Keratinocyte (primary cell): ENCODE measurements at regions not wholly inside any gene's neighbourhood (a gene's known extent, or its start where the extent isn't known, plus 50 kb on each side); places are given as distances from the start of the nearest gene placed in this dataset.

Experiments
- DNase-seq: peaks from one replicate; pipeline ENCODE4 v3.0.0-alpha.2; 2011; ENCODE audit warnings: low read depth, missing footprints, low spot score
- FAIRE-seq: peaks from 2 replicates; lab custom pipeline; 2011; peaks lifted over from hg19 to GRCh38; lab: Jason Lieb, UNC
- H2AFZ ChIP-seq: 2 replicates; pipeline ENCODE4 v1.6.0; 2012; ENCODE audit warnings: low read length, control low read depth, inconsistent platforms; ENCODE audit not compliant: control insufficient read depth
- H3K27ac ChIP-seq: 2 replicates; pipeline ENCODE4 v1.5.1; 2011; ENCODE audit warnings: low read length; ENCODE audit not compliant: control insufficient read depth, insufficient read depth
- H3K27me3 ChIP-seq: 3 replicates; pipeline ENCODE4 v1.6.0; 2011; ENCODE audit warnings: low read length; ENCODE audit not compliant: control insufficient read depth, insufficient read depth; ENCODE audit errors: extremely low read depth
- H3K36me3 ChIP-seq, 2 experiments: 2 replicates in 1 of 2; 3 replicates in 1 of 2; pipeline ENCODE4 v1.5.1; 2011; ENCODE audit warnings: low read length in 2 of 2, mild to moderate bottlenecking in 1 of 2; ENCODE audit not compliant: control insufficient read depth in 2 of 2, insufficient read depth in 2 of 2; ENCODE audit errors: extremely low read depth in 1 of 2
- H3K4me1 ChIP-seq: 3 replicates; pipeline ENCODE4 v1.5.1; 2011; ENCODE audit warnings: low read length; ENCODE audit not compliant: control insufficient read depth, insufficient read depth; ENCODE audit errors: extremely low read depth
- H3K4me2 ChIP-seq: 3 replicates; pipeline ENCODE4 v1.6.0; 2011; ENCODE audit warnings: low read depth, low read length; ENCODE audit not compliant: control insufficient read depth, insufficient read depth; ENCODE audit errors: extremely low read depth
- H3K4me3 ChIP-seq, 3 experiments: fragments of 200-600 bp in 1 of 3; sonication (generic) in 1 of 3; 2 replicates in 2 of 3; 3 replicates in 1 of 3; pipeline ENCODE4 v1.5.1; 2011 to 2016; ENCODE audit warnings: low read length in 3 of 3, mild to moderate bottlenecking in 3 of 3, control low read depth in 2 of 3, inconsistent platforms in 1 of 3, low read depth in 1 of 3, mixed read lengths in 1 of 3, mixed run types in 1 of 3, moderate library complexity in 1 of 3; ENCODE audit not compliant: control insufficient read depth in 2 of 3, insufficient read depth in 2 of 3; ENCODE audit errors: extremely low read depth in 1 of 3
- H3K79me2 ChIP-seq: 2 replicates; pipeline ENCODE4 v1.6.0; 2012; ENCODE audit warnings: low read length; ENCODE audit not compliant: control insufficient read depth, insufficient read depth
- H3K9ac ChIP-seq: 3 replicates; pipeline ENCODE4 v1.6.0; 2011; ENCODE audit warnings: low read length; ENCODE audit not compliant: control insufficient read depth, insufficient read depth; ENCODE audit errors: extremely low read depth
- H3K9me1 ChIP-seq: 3 replicates; pipeline ENCODE4 v1.6.0; 2011; ENCODE audit warnings: low read length; ENCODE audit not compliant: control insufficient read depth, insufficient read depth; ENCODE audit errors: extremely low read depth
- H3K9me3 ChIP-seq: 2 replicates; pipeline ENCODE4 v1.5.1; 2012; ENCODE audit warnings: low read depth, low read length; ENCODE audit not compliant: control insufficient read depth
- H4K20me1 ChIP-seq: 3 replicates; pipeline ENCODE4 v1.6.0; 2011; ENCODE audit warnings: low read length; ENCODE audit not compliant: control insufficient read depth, insufficient read depth; ENCODE audit errors: extremely low read depth
- EZH2 ChIP-seq: IDR thresholded peaks from one replicate; pipeline ENCODE4 v1.6.1; 2012; ENCODE audit warnings: inconsistent platforms, mild to moderate bottlenecking, low read length, moderate library complexity
- dilution Hi-C: fragments of 300-500 bp; cut with MboI; formaldehyde crosslinking; loops from one replicate; pipeline ENCODE4 v1.7.0; 2020; ENCODE audit warnings: low sequenced_read_pairs; ENCODE audit not compliant: extremely low pct_ligation_motif_present
- TF ChIP-seq, protein P1 (sequence below), 3 experiments: IDR thresholded peaks in 1 of 3; conservative IDR thresholded peaks in 1 of 3; optimal IDR thresholded peaks in 1 of 3; 2 replicates in 2 of 3; 3 replicates in 1 of 3; pipeline versions ENCODE3 to v1.5.1; 2011; ENCODE audit warnings: low read length in 3 of 3, mild to moderate bottlenecking in 3 of 3, moderate library complexity in 2 of 3, control low read depth in 1 of 3, inconsistent platforms in 1 of 3; ENCODE audit not compliant: insufficient read depth in 2 of 3; ENCODE audit errors: extremely low read depth in 1 of 3

DNA sequence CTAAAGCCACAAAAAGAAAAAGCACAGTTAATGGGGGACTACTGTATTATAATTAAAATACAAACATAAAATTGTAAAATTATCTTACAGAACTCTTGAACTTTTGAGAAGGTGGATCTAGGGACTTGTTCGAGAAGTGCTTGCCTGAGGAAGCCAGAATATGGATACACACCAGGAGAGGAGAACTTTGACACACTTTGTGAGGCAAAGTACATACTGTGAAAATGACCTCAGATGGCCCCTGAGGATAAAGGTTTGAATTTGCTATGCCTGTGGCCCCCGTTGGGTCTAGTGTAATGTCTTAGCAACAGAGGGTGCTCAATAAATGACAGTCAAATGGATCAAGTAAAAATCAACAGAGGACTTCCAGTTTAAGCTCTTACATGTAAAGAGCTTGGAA is 148.2 kb upstream of the CYP1B1 start:
- FAIRE-seq: no peak
- no peaks in the 10 kb centered on the region for H3K4me1 ChIP-seq
- H3K9me3 ChIP-seq: no peaks in the 10 kb centered on the region
- TF ChIP-seq EZH2: no peak
- H3K36me3 ChIP-seq: no peaks in the 10 kb centered on the region
- no peak overlapping the region for H2AFZ ChIP-seq
- no peaks in the 10 kb centered on the region for H3K9me1 ChIP-seq
- no peaks in the 10 kb centered on the region for H4K20me1 ChIP-seq
- H3K79me2 ChIP-seq: no peaks in the 10 kb centered on the region
- dilution Hi-C loops: no loop called here
- no peak overlapping the region for H3K4me2 ChIP-seq
- no peaks in the 10 kb centered on the region for H3K27me3 ChIP-seq
- no peak overlapping the region for H3K27ac ChIP-seq
- H3K4me3 ChIP-seq: no peak overlapping the region
- H3K9ac ChIP-seq: no peak overlapping the region
- DNase-seq: no peak

DNA sequence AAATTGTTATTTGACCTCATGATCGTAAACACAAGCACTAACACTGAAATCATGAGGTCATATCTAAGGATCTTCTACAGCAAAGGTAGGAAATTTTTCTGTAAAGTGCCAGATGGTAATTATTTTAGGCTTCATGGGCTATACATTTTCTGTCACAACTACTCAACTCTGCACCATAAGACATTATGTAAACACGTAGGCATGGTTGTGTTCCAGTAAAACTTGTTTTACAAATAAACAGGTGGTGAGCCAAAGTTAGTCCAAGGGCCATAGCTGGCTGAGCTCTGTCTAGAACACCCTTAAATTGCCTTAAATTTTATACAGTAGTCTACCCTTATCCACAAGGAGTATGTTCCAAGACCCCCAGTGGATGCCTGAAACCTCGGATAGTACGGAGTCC is 147.3 kb upstream of the CYP1B1 start:
- Histone ChIP-seq H3K9ac (no peak overlapping the region), H3K4me2 (no peak overlapping the region)

DNA sequence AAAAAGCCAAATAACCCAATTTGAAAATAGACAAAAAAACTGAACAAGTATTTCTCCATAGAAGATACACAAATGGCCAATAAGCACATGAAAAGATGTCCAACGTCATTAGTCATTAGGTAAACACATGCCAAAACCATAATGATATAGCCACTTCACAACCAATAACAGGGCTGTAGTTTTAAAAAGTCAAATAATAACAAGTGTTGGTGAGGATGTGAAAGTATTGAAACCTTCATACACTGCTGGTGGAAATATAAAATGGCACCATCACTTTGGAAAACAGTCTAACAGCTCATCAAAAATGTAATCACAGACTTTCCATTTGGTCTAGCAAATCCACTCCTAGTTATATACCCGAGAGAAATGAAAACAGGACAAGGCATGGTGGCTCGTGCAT is 144.2 kb upstream of the CYP1B1 start:
- H3K9me1 ChIP-seq: no peaks in the 10 kb centered on the region
- no peak overlapping the region for H3K4me2 ChIP-seq
- no peak overlapping the region for H3K4me3 ChIP-seq
- H3K27ac ChIP-seq: no peak overlapping the region
- no peaks in the 10 kb centered on the region for H3K36me3 ChIP-seq
- H3K27me3 ChIP-seq: no peaks in the 10 kb centered on the region
- no peaks in the 10 kb centered on the region for H3K9me3 ChIP-seq
- no peak overlapping the region for H2AFZ ChIP-seq
- peaks cover 10% of the 10 kb centered on the region for H3K4me1 ChIP-seq
- H3K79me2 ChIP-seq: no peaks in the 10 kb centered on the region
- dilution Hi-C loops: no loop called here
- no peak for DNase-seq
- TF ChIP-seq, protein P1, sequence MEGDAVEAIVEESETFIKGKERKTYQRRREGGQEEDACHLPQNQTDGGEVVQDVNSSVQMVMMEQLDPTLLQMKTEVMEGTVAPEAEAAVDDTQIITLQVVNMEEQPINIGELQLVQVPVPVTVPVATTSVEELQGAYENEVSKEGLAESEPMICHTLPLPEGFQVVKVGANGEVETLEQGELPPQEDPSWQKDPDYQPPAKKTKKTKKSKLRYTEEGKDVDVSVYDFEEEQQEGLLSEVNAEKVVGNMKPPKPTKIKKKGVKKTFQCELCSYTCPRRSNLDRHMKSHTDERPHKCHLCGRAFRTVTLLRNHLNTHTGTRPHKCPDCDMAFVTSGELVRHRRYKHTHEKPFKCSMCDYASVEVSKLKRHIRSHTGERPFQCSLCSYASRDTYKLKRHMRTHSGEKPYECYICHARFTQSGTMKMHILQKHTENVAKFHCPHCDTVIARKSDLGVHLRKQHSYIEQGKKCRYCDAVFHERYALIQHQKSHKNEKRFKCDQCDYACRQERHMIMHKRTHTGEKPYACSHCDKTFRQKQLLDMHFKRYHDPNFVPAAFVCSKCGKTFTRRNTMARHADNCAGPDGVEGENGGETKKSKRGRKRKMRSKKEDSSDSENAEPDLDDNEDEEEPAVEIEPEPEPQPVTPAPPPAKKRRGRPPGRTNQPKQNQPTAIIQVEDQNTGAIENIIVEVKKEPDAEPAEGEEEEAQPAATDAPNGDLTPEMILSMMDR (optimal IDR thresholded peaks at IDR 0.05 in 1 of 3, IDR thresholded peaks at IDR 0.05 in 1 of 3, conservative IDR thresholded peaks at IDR 0.05 in 1 of 3; ENCODE audit: extremely low read depth in 1 of 3, insufficient read depth in 2 of 3, low read length in 3 of 3): no peak
- TF ChIP-seq EZH2: no peak
- no peaks in the 10 kb centered on the region for H4K20me1 ChIP-seq
- no peak overlapping the region for H3K9ac ChIP-seq
- FAIRE-seq: no peak

More for the DNA sequence above, 147.3 kb upstream of the CYP1B1 start:
- no peaks in the 10 kb centered on the region for H3K9me3 ChIP-seq
- H3K27me3 ChIP-seq: no peaks in the 10 kb centered on the region
- TF ChIP-seq, protein P1 (optimal IDR thresholded peaks at IDR 0.05 in 1 of 3, IDR thresholded peaks at IDR 0.05 in 1 of 3, conservative IDR thresholded peaks at IDR 0.05 in 1 of 3; ENCODE audit: extremely low read depth in 1 of 3, insufficient read depth in 2 of 3, low read length in 3 of 3): no peak
- TF ChIP-seq EZH2: no peak
- dilution Hi-C loops: no loop called here
- no peaks in the 10 kb centered on the region for H3K36me3 ChIP-seq
- no peaks in the 10 kb centered on the region for H3K4me1 ChIP-seq
- H2AFZ ChIP-seq: no peak overlapping the region
- H3K27ac ChIP-seq: no peak overlapping the region
- H3K4me3 ChIP-seq: no peak overlapping the region
- DNase-seq: no peak
- H4K20me1 ChIP-seq: no peaks in the 10 kb centered on the region
- H3K79me2 ChIP-seq: no peaks in the 10 kb centered on the region
- H3K9me1 ChIP-seq: no peaks in the 10 kb centered on the region
- FAIRE-seq: no peak
